ENCODE measurements at regions not wholly inside any gene's neighbourhood (a gene's known extent, or its start where the extent isn't known, plus 50 kb on each side); places are given as distances from the start of the nearest gene placed in this dataset.

DNA sequence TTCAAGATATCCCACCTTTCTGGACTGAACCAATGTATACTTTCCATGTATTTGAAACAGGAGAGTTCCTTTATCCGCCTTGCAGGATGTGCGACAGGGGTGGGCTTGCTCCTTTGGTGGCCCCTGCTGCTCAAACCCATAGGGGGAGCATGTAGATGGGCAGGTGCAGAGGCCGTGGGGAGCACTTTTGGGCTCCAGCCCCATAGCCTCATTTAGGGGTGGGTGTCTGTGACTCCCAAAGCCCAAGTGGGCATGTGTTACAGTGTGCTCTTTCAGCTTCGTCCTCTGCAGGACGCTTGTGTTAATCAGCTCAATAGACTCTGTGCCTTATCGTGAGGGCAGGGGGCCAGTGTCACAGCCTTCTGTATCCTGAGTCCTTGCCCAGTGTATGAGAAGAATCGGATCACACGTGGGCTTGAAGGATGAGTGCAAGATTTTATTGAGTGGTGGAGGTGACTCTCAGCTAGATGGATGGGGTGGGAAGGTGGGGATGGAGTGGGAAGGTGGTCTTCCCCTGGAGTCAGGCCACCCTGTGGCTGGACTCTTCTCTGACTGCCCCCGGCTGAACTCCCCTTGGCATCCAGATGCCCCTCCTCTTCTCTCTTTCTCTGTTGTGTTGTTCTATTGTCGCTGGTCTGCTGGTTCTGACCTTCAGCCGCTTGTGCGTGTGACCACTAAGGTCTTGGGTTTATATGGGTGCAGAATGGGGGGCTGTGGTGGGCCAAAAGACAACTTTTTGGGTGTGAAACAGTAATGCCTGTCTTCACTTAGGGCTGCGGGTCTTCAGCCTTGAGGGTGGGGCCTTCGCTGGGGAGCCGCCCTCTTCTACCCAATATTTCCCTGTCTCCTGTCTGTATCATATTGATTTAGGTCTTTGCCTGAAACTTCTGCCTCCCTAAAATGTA, 262.2 kb downstream of the GLRX3 start:
- intact Hi-C loops (cut with micrococcal nuclease) = no loop called here

DNA sequence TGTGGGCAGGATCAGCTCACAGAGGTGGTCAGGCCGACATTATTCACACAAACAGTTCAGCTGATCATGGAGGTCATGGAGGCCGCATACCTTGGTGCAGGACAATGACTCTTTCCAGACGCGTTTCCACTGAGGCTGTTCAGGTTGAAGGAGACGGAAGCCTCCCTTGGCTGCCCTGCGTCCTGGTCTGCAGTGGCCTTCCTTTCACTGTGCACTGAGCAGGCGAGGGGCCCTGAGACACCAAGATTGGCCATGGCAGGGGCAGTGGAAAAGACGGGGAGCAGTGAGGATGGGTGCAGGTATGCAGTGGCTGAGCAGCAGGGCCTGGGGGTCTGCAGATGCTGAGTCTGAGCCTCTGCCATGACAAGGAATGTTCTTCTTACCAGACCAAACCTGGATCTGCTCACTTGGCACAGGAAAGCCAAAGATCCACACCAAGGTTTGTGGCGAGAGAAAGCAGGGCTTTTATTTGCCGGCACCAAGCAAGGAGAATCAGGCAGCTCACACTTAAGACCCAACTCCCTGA, 263.3 kb downstream of the GLRX3 start:
- Histone ChIP-seq H3K36me3 (ENCODE audit: low read depth, low read length) (no peaks in the 10 kb centered on the region), H3K79me2 (ENCODE audit: low read length) (no peaks in the 10 kb centered on the region), H3K9ac (ENCODE audit: low read length) (no peak overlapping the region), H3K27me3 (ENCODE audit: low read length) (no peaks in the 10 kb centered on the region), H3K27ac (ENCODE audit: low read length) (no peak overlapping the region), H3K9me2 (replicated peaks; ENCODE audit: low read length) (no peaks in the 10 kb centered on the region), H2AFZ (ENCODE audit: low read length) (no peak overlapping the region), H3K9me3 (ENCODE audit: low read length) (no peaks in the 10 kb centered on the region), H3K4me2 (ENCODE audit: low read length) (no peak overlapping the region), H3K4me3 (ENCODE audit: low read length) (no peak overlapping the region), H3F3A (ENCODE audit: low read length, unreplicated experiment) (no peaks in the 10 kb centered on the region), H4K20me1 (ENCODE audit: low read length) (no peaks in the 10 kb centered on the region), H3K4me1 (ENCODE audit: insufficient read depth, low read length) (no peaks in the 10 kb centered on the region)
- intact Hi-C loops (cut with micrococcal nuclease) = no loop called here
- ChIA-PET POLR2A (ENCODE audit: unreplicated experiment) (no interaction called here), CTCF (no interaction called here)
- no peak for ATAC-seq
- no peak for TF ChIP-seq EZH2 (IDR thresholded peaks at IDR 0.05; ENCODE audit: low read length, unreplicated experiment)
- no peak for TF ChIP-seq EZH2phosphoT487 (IDR thresholded peaks at IDR 0.05; ENCODE audit: borderline replicate concordance, low read length)
- TF ChIP-seq, protein P1, sequence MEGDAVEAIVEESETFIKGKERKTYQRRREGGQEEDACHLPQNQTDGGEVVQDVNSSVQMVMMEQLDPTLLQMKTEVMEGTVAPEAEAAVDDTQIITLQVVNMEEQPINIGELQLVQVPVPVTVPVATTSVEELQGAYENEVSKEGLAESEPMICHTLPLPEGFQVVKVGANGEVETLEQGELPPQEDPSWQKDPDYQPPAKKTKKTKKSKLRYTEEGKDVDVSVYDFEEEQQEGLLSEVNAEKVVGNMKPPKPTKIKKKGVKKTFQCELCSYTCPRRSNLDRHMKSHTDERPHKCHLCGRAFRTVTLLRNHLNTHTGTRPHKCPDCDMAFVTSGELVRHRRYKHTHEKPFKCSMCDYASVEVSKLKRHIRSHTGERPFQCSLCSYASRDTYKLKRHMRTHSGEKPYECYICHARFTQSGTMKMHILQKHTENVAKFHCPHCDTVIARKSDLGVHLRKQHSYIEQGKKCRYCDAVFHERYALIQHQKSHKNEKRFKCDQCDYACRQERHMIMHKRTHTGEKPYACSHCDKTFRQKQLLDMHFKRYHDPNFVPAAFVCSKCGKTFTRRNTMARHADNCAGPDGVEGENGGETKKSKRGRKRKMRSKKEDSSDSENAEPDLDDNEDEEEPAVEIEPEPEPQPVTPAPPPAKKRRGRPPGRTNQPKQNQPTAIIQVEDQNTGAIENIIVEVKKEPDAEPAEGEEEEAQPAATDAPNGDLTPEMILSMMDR (conservative IDR thresholded peaks at IDR 0.05; ENCODE audit: low read depth, low read length) = no peak
- no TSS peak for BruUV-seq (replicated peaks)
- no peak for DNase-seq

More for the DNA sequence above, 262.2 kb downstream of the GLRX3 start:
- no peaks in the 10 kb centered on the region for H3K36me3 ChIP-seq (ENCODE audit: low read depth, low read length)
- no peaks in the 10 kb centered on the region for H4K20me1 ChIP-seq (ENCODE audit: low read length)
- no peaks in the 10 kb centered on the region for H3K27me3 ChIP-seq (ENCODE audit: low read length)
- CTCF ChIA-PET = no interaction called here
- no peak overlapping the region for H3K9ac ChIP-seq (ENCODE audit: low read length)
- H3K4me1 ChIP-seq (ENCODE audit: insufficient read depth, low read length) = no peaks in the 10 kb centered on the region
- H3K9me3 ChIP-seq (ENCODE audit: low read length) = no peaks in the 10 kb centered on the region
- POLR2A ChIA-PET (ENCODE audit: unreplicated experiment) = no interaction called here
- H3K9me2 ChIP-seq (replicated peaks; ENCODE audit: low read length) = no peaks in the 10 kb centered on the region
- H3F3A ChIP-seq (ENCODE audit: low read length, unreplicated experiment) = no peaks in the 10 kb centered on the region
- no peak overlapping the region for H2AFZ ChIP-seq (ENCODE audit: low read length)
- no peak overlapping the region for H3K4me3 ChIP-seq (ENCODE audit: low read length)
- no TSS peak for BruUV-seq (replicated peaks)
- DNase-seq (no peak), ATAC-seq (no peak)
- no peak overlapping the region for H3K27ac ChIP-seq (ENCODE audit: low read length)
- H3K4me2 ChIP-seq (ENCODE audit: low read length) = no peak overlapping the region
- no peaks in the 10 kb centered on the region for H3K79me2 ChIP-seq (ENCODE audit: low read length)
- TF ChIP-seq EZH2phosphoT487 (IDR thresholded peaks at IDR 0.05; ENCODE audit: borderline replicate concordance, low read length) (no peak), EZH2 (IDR thresholded peaks at IDR 0.05; ENCODE audit: low read length, unreplicated experiment) (no peak)
- TF ChIP-seq, protein P1 (conservative IDR thresholded peaks at IDR 0.05; ENCODE audit: low read depth, low read length) = no peak

DNA sequence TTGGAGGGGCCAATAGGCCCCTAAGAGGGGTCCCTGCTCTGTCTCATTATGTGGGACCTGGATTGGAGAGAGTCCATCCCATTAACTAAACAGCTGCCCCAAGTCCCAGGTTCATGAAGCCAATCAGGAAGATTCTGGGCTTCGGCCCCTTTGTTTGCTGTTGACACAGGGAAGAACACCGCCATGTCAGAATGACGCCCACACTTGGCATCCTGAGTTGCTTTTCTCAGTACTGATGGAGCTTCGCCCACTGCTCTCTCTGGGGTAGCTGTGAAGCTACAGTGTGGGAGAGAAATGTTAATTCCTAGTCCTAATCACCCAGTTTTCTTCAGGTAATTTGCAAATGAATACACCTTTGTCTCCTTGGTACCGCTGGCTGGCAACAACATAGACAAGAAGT, 264.7 kb downstream of the GLRX3 start:
- no TSS peak for BruUV-seq (replicated peaks)
- no peaks in the 10 kb centered on the region for H3K9me3 ChIP-seq (ENCODE audit: low read length)
- H3K4me3 ChIP-seq (ENCODE audit: low read length) = no peak overlapping the region

More for the DNA sequence above, 264.7 kb downstream of the GLRX3 start:
- Histone ChIP-seq H3F3A (ENCODE audit: low read length, unreplicated experiment) (no peaks in the 10 kb centered on the region), H3K79me2 (ENCODE audit: low read length) (no peaks in the 10 kb centered on the region), H3K27ac (ENCODE audit: low read length) (no peak overlapping the region), H2AFZ (ENCODE audit: low read length) (no peak overlapping the region), H3K9me2 (replicated peaks; ENCODE audit: low read length) (no peaks in the 10 kb centered on the region), H3K9ac (ENCODE audit: low read length) (no peak overlapping the region), H3K36me3 (ENCODE audit: low read depth, low read length) (no peaks in the 10 kb centered on the region), H3K27me3 (ENCODE audit: low read length) (no peaks in the 10 kb centered on the region), H3K4me2 (ENCODE audit: low read length) (no peak overlapping the region), H4K20me1 (ENCODE audit: low read length) (no peaks in the 10 kb centered on the region), H3K4me1 (ENCODE audit: insufficient read depth, low read length) (no peaks in the 10 kb centered on the region)
- intact Hi-C loops (cut with micrococcal nuclease) = no loop called here
- TF ChIP-seq EZH2phosphoT487 (IDR thresholded peaks at IDR 0.05; ENCODE audit: borderline replicate concordance, low read length) (no peak), EZH2 (IDR thresholded peaks at IDR 0.05; ENCODE audit: low read length, unreplicated experiment) (no peak)
- TF ChIP-seq, protein P1 (conservative IDR thresholded peaks at IDR 0.05; ENCODE audit: low read depth, low read length) = no peak
- ChIA-PET CTCF (no interaction called here), POLR2A (ENCODE audit: unreplicated experiment) (no interaction called here)
- ATAC-seq (no peak), DNase-seq (no peak)
